Stimulated activated CD4-positive, alpha-beta T cell treated with anti-CD3 and anti-CD28 coated beads, TNF-alpha, amount 100 ng/mL, for 1 hour (primary cell): ENCODE measurements at regions not wholly inside any gene's neighbourhood (a gene's known extent, or its start where the extent isn't known, plus 50 kb on each side); places are given as distances from the start of the nearest gene placed in this dataset.
"Not testable (repeated sequence)": the region's sequence is repeated elsewhere in the genome, so short reads cannot be mapped to it uniquely, and the experiment has no call there.

Source experiments
- DNase-seq, 3 donors: peaks; one replicate each; pipeline ENCODE4 v3.0.0-alpha.2; 2020; ENCODE audit warnings: low read depth in 3 of 3, low spot score in 1 of 3

DNA sequence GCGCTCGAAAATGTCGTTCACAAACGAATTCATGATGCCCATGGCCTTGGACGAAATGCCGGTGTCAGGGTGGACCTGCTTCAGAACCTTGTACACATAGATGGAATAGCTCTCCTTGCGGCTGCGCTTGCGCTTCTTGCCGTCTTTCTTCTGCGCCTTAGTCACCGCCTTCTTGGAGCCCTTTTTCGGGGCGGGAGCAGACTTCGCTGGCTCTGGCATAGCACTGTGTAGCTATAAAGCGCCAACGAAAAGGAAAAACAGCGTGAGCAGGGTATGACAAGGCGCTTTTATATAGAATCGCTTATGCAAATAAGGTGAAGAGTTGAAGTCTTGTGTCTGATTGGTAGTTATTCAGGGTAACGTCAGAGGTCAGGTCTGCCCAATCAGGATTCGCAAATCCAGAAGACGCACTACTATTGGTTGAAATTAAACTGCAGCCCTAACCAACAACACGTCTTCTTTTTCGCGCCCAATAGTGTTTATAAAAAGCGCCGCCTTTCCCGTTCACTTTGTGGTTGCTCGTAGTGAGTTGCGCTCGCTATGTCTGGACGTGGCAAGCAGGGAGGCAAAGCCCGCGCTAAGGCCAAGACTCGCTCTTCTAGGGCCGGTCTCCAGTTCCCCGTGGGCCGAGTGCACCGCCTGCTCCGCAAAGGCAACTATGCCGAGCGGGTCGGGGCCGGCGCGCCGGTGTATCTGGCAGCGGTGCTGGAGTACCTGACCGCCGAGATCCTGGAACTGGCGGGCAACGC lies 114.8 kb upstream of the PRSS16 start:
- peak; percentile 59 to 85 (median 82) for DNase-seq

- DNase-seq = no peak
Measured at GRCh38 chr6:27133281-27134227, 113.9 kb upstream of the PRSS16 start.

- DNase-seq = no peak
Measured at GRCh38 chr6:27135087-27135657, 112.3 kb upstream of the PRSS16 start.

- no peak for DNase-seq
Measured at GRCh38 chr6:27136077-27136644, 111.3 kb upstream of the PRSS16 start.

DNA sequence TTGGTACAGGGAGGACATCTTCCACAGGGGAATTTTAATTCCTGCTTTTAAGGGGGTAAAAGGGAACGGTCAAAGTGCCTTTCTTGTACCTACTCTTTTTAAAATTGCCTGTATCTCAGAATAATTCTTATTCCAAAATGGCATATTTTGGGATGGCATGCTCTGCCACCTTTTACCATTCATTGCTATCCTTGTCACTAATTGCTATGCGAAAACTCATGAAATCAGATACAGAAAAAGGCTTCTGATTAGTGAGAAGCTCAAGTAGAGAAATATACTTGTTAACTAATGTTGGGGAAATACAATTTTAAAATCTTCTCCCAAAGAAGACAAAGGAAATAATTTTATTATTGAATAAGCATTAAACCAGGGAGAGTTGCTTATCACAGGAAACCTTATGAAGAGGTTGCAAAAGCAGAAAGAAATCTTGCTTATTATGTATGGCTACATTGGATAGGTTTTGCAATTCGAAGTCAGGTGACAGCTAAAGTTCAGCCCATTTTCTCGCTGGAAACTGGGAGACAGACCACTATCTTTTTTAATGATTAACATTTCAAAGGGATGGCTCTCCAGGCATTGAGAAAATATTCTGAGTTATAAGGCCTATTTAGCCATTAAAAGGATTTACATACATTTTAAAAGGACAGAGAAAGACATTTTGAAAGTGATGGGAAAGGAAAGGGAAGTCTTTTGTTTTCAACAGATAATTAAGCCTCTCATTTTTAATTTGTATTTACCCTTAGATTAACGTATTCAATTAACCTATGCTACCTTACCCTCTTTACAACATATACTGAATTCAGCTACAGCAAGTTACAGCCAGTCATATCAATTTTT lies 110.3 kb upstream of the PRSS16 start:
- DNase-seq = no peak

DNA sequence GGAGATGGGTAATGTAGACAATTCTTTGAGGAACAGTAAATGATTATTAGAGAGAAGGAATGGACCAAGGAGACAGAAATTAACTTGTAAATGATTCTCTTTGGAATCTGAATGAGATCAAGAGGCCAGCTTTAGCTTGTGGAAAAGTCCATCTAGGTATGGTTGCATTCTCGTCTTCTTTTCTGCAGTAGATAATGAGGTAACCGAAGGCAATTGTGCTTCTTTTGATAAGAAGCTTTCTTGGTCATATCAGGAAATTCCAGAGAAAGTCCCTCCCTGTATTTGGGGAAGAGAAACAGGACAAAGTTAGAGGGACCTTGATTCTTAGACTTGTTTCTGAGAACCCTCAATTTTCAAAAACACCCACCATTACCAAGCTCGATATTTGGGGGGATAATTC lies 109.1 kb upstream of the PRSS16 start:
- DNase-seq = no peak

- DNase-seq = peak in 1 of 3 donors; percentile 44
Measured at GRCh38 chr6:27138837-27139755, 108.4 kb upstream of the PRSS16 start.

DNA sequence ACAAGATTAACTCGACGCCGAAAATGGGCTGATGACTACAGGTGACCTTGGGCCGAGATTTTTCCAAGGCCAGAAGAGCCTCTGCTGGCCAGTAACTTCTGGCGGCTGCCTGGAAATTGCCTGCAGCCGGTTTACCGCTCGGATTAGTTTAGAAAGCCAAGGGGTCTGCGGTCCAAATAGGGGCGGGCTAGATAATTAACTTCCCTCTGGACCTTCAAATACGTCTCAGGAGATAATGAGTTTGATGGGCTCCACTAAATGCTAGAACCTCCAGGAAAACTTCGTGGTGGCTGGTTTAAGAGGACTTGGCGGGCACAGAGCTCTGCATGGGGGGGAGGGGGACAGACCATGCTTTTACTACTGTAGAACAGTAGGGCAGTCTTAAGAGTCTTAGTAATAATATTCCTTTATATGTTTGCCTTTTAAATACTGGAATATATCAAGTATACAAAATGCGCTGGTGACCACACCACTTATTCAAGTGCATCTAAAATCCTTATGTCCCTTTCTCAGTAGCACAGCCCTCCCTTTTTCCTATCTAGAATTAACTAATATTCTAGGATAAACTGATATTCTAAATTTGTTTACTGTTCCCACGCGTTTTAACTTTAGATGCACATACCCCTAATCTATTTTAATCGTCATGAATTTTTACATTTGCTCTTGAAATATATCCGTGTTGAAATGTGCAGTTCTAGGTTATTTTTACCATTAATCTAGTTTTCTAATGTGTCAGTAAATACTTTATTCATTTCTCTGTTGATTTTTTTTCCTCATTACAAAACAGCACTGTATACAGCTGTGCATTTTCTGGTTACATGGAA lies 107.5 kb upstream of the PRSS16 start:
- DNase-seq = no peak

DNA sequence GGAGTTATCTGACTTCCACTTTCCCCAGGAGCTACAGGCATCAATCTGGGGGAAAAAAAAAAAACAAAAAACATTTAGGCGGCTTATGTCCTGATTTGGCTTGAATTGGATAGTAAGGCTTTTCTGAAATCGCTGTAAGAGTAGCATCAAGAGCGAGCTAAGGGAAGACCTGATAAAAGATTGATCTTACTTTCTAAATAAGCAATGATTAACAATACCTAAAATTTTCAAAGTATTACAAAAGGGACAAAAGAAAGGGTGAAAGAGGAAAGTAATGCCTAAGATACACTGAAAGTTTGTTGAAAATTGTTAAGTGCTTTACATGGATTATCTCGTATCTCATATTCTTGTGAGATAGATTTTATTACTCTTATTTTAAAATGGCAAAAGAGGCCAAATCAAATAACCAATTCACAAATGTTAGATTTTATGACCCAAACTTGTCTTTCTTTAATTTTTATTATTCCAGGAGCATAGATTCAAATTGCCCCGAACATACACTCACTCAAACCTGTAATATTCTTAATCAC lies 106.4 kb upstream of the PRSS16 start:
- no peak for DNase-seq

DNA sequence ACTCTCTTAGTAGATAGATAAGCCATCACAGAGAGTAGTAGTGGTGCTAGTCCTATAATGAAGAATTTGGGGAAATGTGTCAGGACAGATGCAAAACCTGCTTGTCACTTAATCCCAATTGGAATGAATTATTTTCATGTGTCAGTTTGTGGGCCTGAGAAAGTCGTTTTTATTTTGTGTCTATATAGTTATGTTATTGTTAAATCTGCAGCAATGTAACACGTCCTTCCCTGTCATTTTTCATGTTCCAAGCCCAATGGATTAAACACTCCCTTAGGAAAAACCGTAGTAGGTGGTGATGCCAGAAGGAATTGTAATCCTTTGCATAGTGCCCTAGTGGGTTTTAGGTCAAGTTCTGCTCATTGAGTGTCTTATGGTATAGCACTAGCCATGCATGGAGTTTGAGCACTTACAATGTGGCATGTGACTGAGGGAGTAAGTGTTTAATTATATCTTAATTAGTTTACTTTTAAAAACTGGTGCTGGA lies 105.9 kb upstream of the PRSS16 start:
- no peak for DNase-seq

- not testable (repeated sequence) for DNase-seq
Measured at GRCh38 chr6:27143020-27143388, 104.5 kb upstream of the PRSS16 start.

DNA sequence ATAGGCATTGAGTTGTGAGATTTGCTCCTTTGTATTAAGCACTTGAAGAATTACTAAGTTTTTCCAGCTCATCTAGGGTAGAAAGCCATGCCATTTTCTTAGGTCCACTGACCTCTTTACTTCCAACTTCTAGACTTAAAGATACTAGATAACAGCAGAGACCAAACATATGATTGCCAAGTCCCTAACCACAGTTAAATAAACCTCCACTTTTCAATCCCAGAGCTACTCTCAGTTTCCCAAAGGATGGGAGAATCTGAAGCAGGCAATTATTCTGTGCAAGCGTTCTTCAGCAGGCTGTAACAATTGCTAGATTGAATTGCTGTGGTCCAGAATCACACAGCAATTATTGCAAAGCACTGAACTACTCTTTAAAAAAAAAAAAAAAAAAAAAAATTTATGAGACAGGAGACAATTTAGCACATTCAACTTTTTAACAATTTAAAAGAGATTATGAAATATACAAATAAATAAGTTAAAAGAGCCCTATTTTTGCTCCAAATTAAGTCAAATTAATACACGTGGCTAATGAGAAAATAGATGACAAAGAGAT lies 104.0 kb upstream of the PRSS16 start:
- DNase-seq = no peak

DNA sequence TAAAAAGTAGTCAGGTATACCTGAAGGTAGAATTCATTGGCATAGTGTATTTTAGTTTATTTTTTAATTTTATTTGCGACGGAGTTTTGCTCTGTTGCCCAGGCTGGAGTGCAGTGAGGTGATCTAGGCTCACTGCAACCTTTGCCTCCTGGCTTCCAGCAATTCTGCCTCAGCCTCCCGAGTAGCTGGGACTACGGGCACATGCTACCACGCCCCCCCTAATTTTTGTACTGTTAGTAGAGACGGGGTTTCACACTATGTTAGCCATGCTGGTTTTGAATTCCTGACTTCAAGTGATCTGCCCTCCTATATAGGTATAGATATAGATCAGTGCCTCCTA lies 102.8 kb upstream of the PRSS16 start:
- no peak for DNase-seq

DNA sequence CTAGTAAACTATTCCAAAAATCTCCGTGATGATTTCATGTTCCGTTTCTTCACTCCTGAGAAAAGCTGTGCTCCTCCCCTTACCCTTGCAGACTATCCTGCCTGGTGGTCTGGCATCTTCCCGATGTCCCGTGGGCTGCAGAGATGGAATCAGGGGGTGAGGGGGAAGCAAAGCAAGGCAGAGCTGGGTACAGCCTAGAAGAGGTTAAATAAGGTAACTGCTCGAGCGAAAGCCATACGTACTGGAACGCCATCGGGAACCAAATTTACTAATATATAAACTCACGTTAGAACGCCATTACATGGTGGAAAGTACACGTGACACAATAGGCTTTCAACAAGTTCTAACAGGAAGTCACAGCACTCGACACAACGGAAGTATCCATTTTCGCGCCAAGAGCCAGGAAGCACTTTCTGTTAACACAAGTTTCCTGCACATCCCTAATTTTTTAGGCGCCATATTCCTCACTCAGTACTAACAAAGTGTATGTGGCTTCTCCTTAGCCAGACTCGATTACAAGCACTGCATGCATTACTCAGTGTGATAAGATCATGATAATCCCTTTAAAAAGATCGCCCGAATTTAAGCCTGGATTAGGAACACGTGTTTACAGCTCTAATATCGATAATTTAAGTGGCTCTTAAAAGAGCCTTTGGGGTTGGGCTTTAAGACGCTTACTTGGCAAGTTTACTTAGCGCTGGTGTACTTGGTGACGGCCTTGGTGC lies 101.6 kb upstream of the PRSS16 start:
- no peak for DNase-seq

DNA sequence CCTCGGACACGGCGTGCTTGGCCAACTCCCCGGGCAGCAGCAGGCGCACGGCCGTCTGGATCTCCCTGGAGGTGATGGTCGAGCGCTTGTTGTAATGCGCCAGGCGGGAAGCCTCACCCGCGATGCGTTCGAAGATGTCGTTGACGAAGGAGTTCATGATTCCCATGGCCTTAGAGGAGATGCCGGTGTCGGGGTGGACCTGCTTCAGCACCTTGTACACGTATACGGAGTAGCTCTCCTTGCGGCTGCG lies 101.1 kb upstream of the PRSS16 start:
- not testable (repeated sequence) for DNase-seq

- DNase-seq = peak in 1 of 3 donors; percentile 55
Measured at GRCh38 chr6:27146706-27147505, 100.6 kb upstream of the PRSS16 start.

GRCh38 chr6:27148404-27148795 lies 99.1 kb upstream of the PRSS16 start:
- DNase-seq = no peak
